Upper lobe of left lung (tissue), 6 donors: ENCODE measurements at regions not wholly inside any gene's neighbourhood (a gene's known extent, or its start where the extent isn't known, plus 50 kb on each side); places are given as distances from the start of the nearest gene placed in this dataset.
"Not testable (repeated sequence)": the region's sequence is repeated elsewhere in the genome, so short reads cannot be mapped to it uniquely, and the experiment has no call there.

Source experiments
- ATAC-seq, 2 donors: fragments of 200-7000 bp; cut with Tn5 transposase; one replicate each; pipeline ENCODE4 v1.9.1; 2022; ENCODE audit warnings: mild to moderate bottlenecking in 2 of 2, moderate library complexity in 2 of 2; ENCODE audit not compliant: low FRiP score in 2 of 2
- DNase-seq, 2 donors: peaks; one replicate each; pipeline ENCODE4 v3.0.0-alpha.2; 2019 to 2020
- H3K27ac ChIP-seq, 4 donors: fragments of 200-600 bp; sonication (generic); one replicate each; pipeline ENCODE4 v1.5.1; 2016 to 2019
- H3K27me3 ChIP-seq, 4 donors: fragments of 200-600 bp; sonication (generic); one replicate each; pipeline ENCODE4 v1.5.1; 2017 to 2019
- H3K36me3 ChIP-seq, 4 donors: fragments of 200-600 bp; sonication (generic); one replicate each; pipeline ENCODE4 v1.5.1; 2016 to 2019
- H3K4me1 ChIP-seq, 4 donors: fragments of 200-600 bp; sonication (generic); one replicate each; pipeline ENCODE4 v1.5.1; 2018 to 2019
- H3K4me3 ChIP-seq, 4 donors: fragments of 200-600 bp; sonication (generic); one replicate each; pipeline ENCODE4 v1.5.1; 2017 to 2019; ENCODE audit warnings: mild to moderate bottlenecking in 2 of 4, moderate library complexity in 1 of 4
- H3K9me3 ChIP-seq, 4 donors: fragments of 200-600 bp; sonication (generic); one replicate each; pipeline ENCODE4 v1.5.1; 2018 to 2019
- CTCF ChIP-seq, 6 experiments: fragments of 450-650 bp in 4 of 6; fragments of 200-600 bp in 2 of 6; sonication (generic) in 2 of 6; IDR thresholded peaks; one replicate each; pipeline ENCODE4 v1.5.1; 2016 to 2019; ENCODE audit warnings: antibody characterized with exemption in 6 of 6
- EP300 ChIP-seq, 4 donors: sonication (generic); formaldehyde crosslinking; IDR thresholded peaks; one replicate each; pipeline ENCODE4 v1.5.1; 2017; ENCODE audit warnings: antibody characterized with exemption in 4 of 4, control low read depth in 2 of 4
- POLR2A ChIP-seq, 4 donors: fragments of 450-650 bp; IDR thresholded peaks; one replicate each; pipeline ENCODE4 v1.5.1; 2016 to 2017; ENCODE audit warnings: antibody characterized with exemption in 4 of 4, mild to moderate bottlenecking in 2 of 4
- POLR2AphosphoS5 ChIP-seq, 2 donors: sonication (generic); formaldehyde crosslinking; IDR thresholded peaks; one replicate each; pipeline ENCODE4 v1.5.1; 2017; ENCODE audit warnings: antibody characterized with exemption in 2 of 2
- WGBS, 2 donors: methylation state at CpG; one replicate each; pipeline ENCODE4 v1.1.5; 2017 to 2018; 5-methylcytosine and 5-hydroxymethylcytosine counted together
- donor health status: DM: no; HTN: no; CAD: no; lungs with moderate emphysema.
- donor health status: DM: no; HTN: yes; CAD: no; lungs with severe emphysema.

GRCh38 chr12:114605918-114606317, 78.1 kb downstream of the TBX3 start:
- no peak for TF ChIP-seq EP300 (IDR thresholded peaks at IDR 0.05)
- no peak for DNase-seq
- H3K27me3 ChIP-seq = no peaks in the 10 kb centered on the region
- H3K4me3 ChIP-seq = no peak overlapping the region
- H3K27ac ChIP-seq = no peak overlapping the region
- H3K36me3 ChIP-seq = no peaks in the 10 kb centered on the region
- 87 to 88% methylated on average over 2 to 3 of the region's 3 CpGs for WGBS, 2 donors
- ATAC-seq = no peak
- H3K4me1 ChIP-seq = no peaks in the 10 kb centered on the region
- H3K9me3 ChIP-seq = no peaks in the 10 kb centered on the region

GRCh38 chr12:114604606-114605005, 79.4 kb downstream of the TBX3 start:
- no peak overlapping the region for H3K4me3 ChIP-seq
- H3K36me3 ChIP-seq = no peaks in the 10 kb centered on the region
- ATAC-seq (no peak), DNase-seq (no peak)
- H3K27ac ChIP-seq = no peak overlapping the region
- TF ChIP-seq EP300 (IDR thresholded peaks at IDR 0.05) (no peak), POLR2AphosphoS5 (IDR thresholded peaks at IDR 0.05) (no peak), POLR2A (IDR thresholded peaks at IDR 0.05) (no peak), CTCF (IDR thresholded peaks at IDR 0.05) (no peak)
- H3K9me3 ChIP-seq = no peaks in the 10 kb centered on the region
- H3K27me3 ChIP-seq = no peaks in the 10 kb centered on the region
- WGBS, 2 donors = 41 to 58% methylated on average over 5 of the region's 5 CpGs
- no peaks in the 10 kb centered on the region for H3K4me1 ChIP-seq

GRCh38 chr12:114600584-114600983, 83.4 kb downstream of the TBX3 start:
- WGBS, 2 donors = 78 to 93% methylated on average over 2 of the region's 2 CpGs
- ATAC-seq, H3K4me1 ChIP-seq, H3K36me3 ChIP-seq, H3K27ac ChIP-seq, H3K4me3 ChIP-seq, H3K27me3 ChIP-seq, H3K9me3 ChIP-seq, DNase-seq: not testable (repeated sequence)

GRCh38 chr12:114598111-114598510, 85.9 kb downstream of the TBX3 start:
- DNase-seq (no peak), ATAC-seq (no peak)
- Histone ChIP-seq H3K27me3 (no peaks in the 10 kb centered on the region), H3K9me3 (no peaks in the 10 kb centered on the region), H3K4me3 (no peak overlapping the region), H3K36me3 (no peaks in the 10 kb centered on the region), H3K4me1 (no peaks in the 10 kb centered on the region), H3K27ac (no peak overlapping the region)
- WGBS, 2 donors = 25 to 27% methylated on average over 2 of the region's 2 CpGs
- no peak for TF ChIP-seq EP300 (IDR thresholded peaks at IDR 0.05)
- TF ChIP-seq POLR2A (IDR thresholded peaks at IDR 0.05) = no peak
- TF ChIP-seq CTCF (IDR thresholded peaks at IDR 0.05) = no peak
- no peak for TF ChIP-seq POLR2AphosphoS5 (IDR thresholded peaks at IDR 0.05)

- no peaks in the 10 kb centered on the region for H3K36me3 ChIP-seq
- H3K27ac ChIP-seq = no peak overlapping the region
- H3K9me3 ChIP-seq = peaks cover 0 to 5% (median 0%) of the 10 kb centered on the region in 4 donors
- no peaks in the 10 kb centered on the region for H3K27me3 ChIP-seq
- H3K4me1 ChIP-seq = no peaks in the 10 kb centered on the region
- DNase-seq (no peak), ATAC-seq (no peak)
- no peak overlapping the region for H3K4me3 ChIP-seq
- TF ChIP-seq POLR2A (IDR thresholded peaks at IDR 0.05) = no peak
- TF ChIP-seq EP300 (IDR thresholded peaks at IDR 0.05) = no peak
- TF ChIP-seq CTCF (IDR thresholded peaks at IDR 0.05) = no peak
- no peak for TF ChIP-seq POLR2AphosphoS5 (IDR thresholded peaks at IDR 0.05)
Measured at GRCh38 chr12:114592946-114593345, 91.0 kb downstream of the TBX3 start.

- TF ChIP-seq POLR2A (IDR thresholded peaks at IDR 0.05) (no peak), POLR2AphosphoS5 (IDR thresholded peaks at IDR 0.05) (no peak)
- H3K9me3 ChIP-seq = peaks cover 0 to 5% (median 1%) of the 10 kb centered on the region in 4 donors
- no peak overlapping the region for H3K27ac ChIP-seq
- DNase-seq (no peak), ATAC-seq (no peak)
- 56 to 65% methylated on average over 7 of the region's 7 CpGs for WGBS, 2 donors
- H3K36me3 ChIP-seq = no peaks in the 10 kb centered on the region
- H3K27me3 ChIP-seq = no peaks in the 10 kb centered on the region
- no peaks in the 10 kb centered on the region for H3K4me1 ChIP-seq
- no peak overlapping the region for H3K4me3 ChIP-seq
Measured at GRCh38 chr12:114588061-114588460, 95.9 kb downstream of the TBX3 start.
